Lower leg skin (tissue), 4 donors: ENCODE measurements at regions not wholly inside any gene's neighbourhood (a gene's known extent, or its start where the extent isn't known, plus 50 kb on each side); places are given as distances from the start of the nearest gene placed in this dataset.
"Not testable (repeated sequence)": the region's sequence is repeated elsewhere in the genome, so short reads cannot be mapped to it uniquely, and the experiment has no call there.

Experiments
- DNase-seq, 2 donors: peaks; one replicate each; pipeline ENCODE4 v3.0.0-alpha.2; 2019; ENCODE audit warnings: low spot score in 2 of 2
- H3K4me3 ChIP-seq: fragments of 200-600 bp; sonication (generic); 2 replicates; pipeline ENCODE4 v1.5.1; 2017; ENCODE audit warnings: mild to moderate bottlenecking, low read depth; ENCODE audit not compliant: poor library complexity, severe bottlenecking
- CTCF ChIP-seq, 3 donors: fragments of 450-650 bp; IDR thresholded peaks; one replicate each; pipeline ENCODE4 v1.5.1; 2016; ENCODE audit warnings: antibody characterized with exemption in 3 of 3, mild to moderate bottlenecking in 3 of 3, moderate library complexity in 2 of 3
- POLR2A ChIP-seq, 2 donors: fragments of 450-650 bp; IDR thresholded peaks; one replicate each; pipeline ENCODE4 v1.6.1; 2016 to 2017; ENCODE audit warnings: antibody characterized with exemption in 2 of 2, mild to moderate bottlenecking in 1 of 2, moderate library complexity in 1 of 2
- WGBS, 2 donors: methylation state at CpG; one replicate each; pipeline ENCODE4 v1.1.5; 2018; 5-methylcytosine and 5-hydroxymethylcytosine counted together
- intact Hi-C: fragments of 100-400 bp; cut with DNase I; formaldehyde crosslinking; loops from one replicate; pipeline ENCODE4 v1.15.0; 2023; ENCODE audit warnings: low total_unique reads

GRCh38 chr2:10196948-10197696 is 74.6 kb downstream of the RRM2 start:
- intact Hi-C loops = no loop called here
- 92 to 96% methylated on average over 16 to 17 of the region's 17 CpGs for whole genome bisulfite sequencing, 2 donors
- no peak for DNase-seq
- H3K4me3 ChIP-seq = no peak overlapping the region
- TF ChIP-seq POLR2A (IDR thresholded peaks at IDR 0.05) = no peak
- TF ChIP-seq CTCF (IDR thresholded peaks at IDR 0.05) = no peak

GRCh38 chr2:10197697-10198076 is 75.1 kb downstream of the RRM2 start:
- H3K4me3 ChIP-seq = no peak overlapping the region
- intact Hi-C loops = no loop called here
- no peak for DNase-seq
- TF ChIP-seq CTCF (IDR thresholded peaks at IDR 0.05) (no peak), POLR2A (IDR thresholded peaks at IDR 0.05) (no peak)
- 14 to 89% methylated on average over 1 to 5 of the region's 5 CpGs for WGBS, 2 donors

- H3K4me3 ChIP-seq, DNase-seq, intact Hi-C loops: not testable (repeated sequence)
- 81 to 88% methylated on average over 6 of the region's 6 CpGs for WGBS, 2 donors
Observed at GRCh38 chr2:10198482-10198881, 75.9 kb downstream of the RRM2 start.

- intact Hi-C loops = no loop called here
- 91 to 94% methylated on average over 4 of the region's 4 CpGs for WGBS, 2 donors
- TF ChIP-seq CTCF (IDR thresholded peaks at IDR 0.05) (no peak), POLR2A (IDR thresholded peaks at IDR 0.05) (no peak)
- DNase-seq = no peak
- H3K4me3 ChIP-seq = no peak overlapping the region
Observed at GRCh38 chr2:10201201-10201600, 78.7 kb downstream of the RRM2 start.

- TF ChIP-seq CTCF (IDR thresholded peaks at IDR 0.05) = no peak
- TF ChIP-seq POLR2A (IDR thresholded peaks at IDR 0.05) = no peak
- intact Hi-C loops = no loop called here
- 71 to 75% methylated on average over 4 of the region's 4 CpGs for WGBS, 2 donors
Observed at GRCh38 chr2:10202131-10202665, 79.7 kb downstream of the RRM2 start.

GRCh38 chr2:10204326-10205161 is 82.0 kb downstream of the RRM2 start:
- 69 to 78% methylated on average over 23 to 25 of the region's 25 CpGs for WGBS, 2 donors
- H3K4me3 ChIP-seq = no peak overlapping the region
- intact Hi-C loops = no loop called here
- TF ChIP-seq CTCF (IDR thresholded peaks at IDR 0.05) = no peak
- TF ChIP-seq POLR2A (IDR thresholded peaks at IDR 0.05) = no peak
- DNase-seq = no peak

More at GRCh38 chr2:10202131-10202665, 79.7 kb downstream of the RRM2 start:
- H3K4me3 ChIP-seq = no peak overlapping the region
- no peak for DNase-seq
